HG03175 (cell line): ENCODE measurements at regions not wholly inside any gene's neighbourhood (a gene's known extent, or its start where the extent isn't known, plus 50 kb on each side); places are given as distances from the start of the nearest gene placed in this dataset.
A peak's percentile ranks its signal among the peaks of the same experiment; 100 is the strongest.

Experiments
- ATAC-seq: cut with Tn5 transposase; IDR thresholded peaks from one replicate; pipeline ENCODE4 v1.9.1; 2021; ENCODE audit warnings: mild to moderate bottlenecking, moderate library complexity; ENCODE audit not compliant: unreplicated experiment

GRCh38 chr17:72486806-72487205, 366.0 kb downstream of the SOX9 start:
- ATAC-seq: no peak

GRCh38 chr17:72487731-72488494, 367.1 kb downstream of the SOX9 start:
- no peak for ATAC-seq

- no peak for ATAC-seq
Observed at GRCh38 chr17:72488555-72489271, 367.9 kb downstream of the SOX9 start.

- ATAC-seq: no peak
Observed at GRCh38 chr17:72489272-72489641, 368.4 kb downstream of the SOX9 start.

GRCh38 chr17:72491102-72491501, 370.3 kb downstream of the SOX9 start:
- no peak for ATAC-seq

GRCh38 chr17:72492494-72492893, 371.7 kb downstream of the SOX9 start:
- ATAC-seq: no peak

GRCh38 chr17:72492941-72493340, 372.1 kb downstream of the SOX9 start:
- ATAC-seq: no peak

- no peak for ATAC-seq
Observed at GRCh38 chr17:72494566-72494965, 373.7 kb downstream of the SOX9 start.

- ATAC-seq: no peak
Observed at GRCh38 chr17:72496461-72496860, 375.6 kb downstream of the SOX9 start.

GRCh38 chr17:72497915-72498314, 377.1 kb downstream of the SOX9 start:
- ATAC-seq: no peak

GRCh38 chr17:72498364-72499210, 377.8 kb downstream of the SOX9 start:
- peak; percentile 55 for ATAC-seq

- no peak for ATAC-seq
Observed at GRCh38 chr17:72501404-72502370, 380.9 kb downstream of the SOX9 start.

GRCh38 chr17:72502371-72503341, 381.8 kb downstream of the SOX9 start:
- ATAC-seq: no peak

- ATAC-seq: no peak
Observed at GRCh38 chr17:72503556-72503955, 382.7 kb downstream of the SOX9 start.

GRCh38 chr17:72504783-72505182, 384.0 kb downstream of the SOX9 start:
- no peak for ATAC-seq

GRCh38 chr17:72506773-72507172, 386.0 kb downstream of the SOX9 start:
- ATAC-seq: no peak

- ATAC-seq: no peak
Observed at GRCh38 chr17:72507370-72507769, 386.6 kb downstream of the SOX9 start.

- ATAC-seq: peak; percentile 80
Observed at GRCh38 chr17:72510351-72511016, 389.7 kb downstream of the SOX9 start.

GRCh38 chr17:72511242-72511641, 390.4 kb downstream of the SOX9 start:
- no peak for ATAC-seq
